ENCODE measurements at regions not wholly inside any gene's neighbourhood (a gene's known extent, or its start where the extent isn't known, plus 50 kb on each side); places are given as distances from the start of the nearest gene placed in this dataset.

DNA sequence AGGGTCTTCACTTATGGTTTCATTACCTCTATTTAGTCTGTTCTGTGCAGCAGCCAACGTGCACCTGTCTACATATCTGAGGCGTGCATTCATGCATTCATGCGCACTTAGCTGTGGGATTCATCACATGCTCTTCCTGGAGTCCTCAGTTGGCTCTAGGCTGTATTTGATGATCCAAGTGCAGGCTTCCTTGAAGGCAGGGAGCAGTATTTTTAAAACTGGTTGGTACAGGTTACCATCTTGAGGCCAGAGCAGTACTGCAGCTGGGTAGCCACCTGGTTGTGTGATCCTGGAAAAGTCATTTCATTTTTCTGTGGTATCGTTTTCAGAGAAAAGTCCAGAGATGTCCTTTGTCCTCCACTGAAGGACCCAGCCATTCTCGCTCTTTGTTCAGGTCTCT, 109.8 kb downstream of the EN1 start:
- Histone ChIP-seq H3K4me1 (ENCODE audit: control insufficient read depth, insufficient read depth, low read length) (peaks cover 13% of the 10 kb centered on the region), H3K9me3 (ENCODE audit: control insufficient read depth, insufficient read depth, low read length) (no peaks in the 10 kb centered on the region), H3K4me3 (ENCODE audit: low read depth, low read length) (no peak overlapping the region), H3K27me3 (ENCODE audit: control insufficient read depth, insufficient read depth, low read length) (no peaks in the 10 kb centered on the region), H3K9ac (ENCODE audit: low read depth, low read length) (no peak overlapping the region), H3K36me3 (ENCODE audit: control insufficient read depth, insufficient read depth, low read length) (no peaks in the 10 kb centered on the region)

DNA sequence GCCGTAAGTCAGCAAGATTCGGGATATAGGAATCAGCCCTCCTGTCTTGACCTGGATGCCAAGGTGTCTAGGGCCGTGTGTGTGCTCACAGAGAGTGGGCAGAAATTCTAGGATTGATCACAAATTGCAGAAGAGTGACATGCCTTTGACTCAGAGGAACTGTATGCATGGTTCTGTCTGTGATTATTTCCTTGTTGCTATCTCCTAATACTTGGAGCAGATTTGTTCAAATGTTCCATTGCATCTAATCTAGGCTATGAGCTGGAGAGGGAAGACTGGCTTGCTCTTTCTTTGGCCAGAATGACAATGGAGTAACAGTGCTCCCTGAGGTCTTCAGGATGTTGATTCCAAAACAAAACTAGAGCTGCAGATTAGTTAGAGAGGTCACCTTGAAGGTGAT, 115.0 kb downstream of the EN1 start:
- H3K9me3 ChIP-seq (ENCODE audit: control insufficient read depth, insufficient read depth, low read length): no peaks in the 10 kb centered on the region
- H3K27me3 ChIP-seq (ENCODE audit: control insufficient read depth, insufficient read depth, low read length): no peaks in the 10 kb centered on the region
- H3K4me1 ChIP-seq (ENCODE audit: control insufficient read depth, insufficient read depth, low read length): peaks cover 5% of the 10 kb centered on the region
- H3K4me3 ChIP-seq (ENCODE audit: low read depth, low read length): no peak overlapping the region
- H3K9ac ChIP-seq (ENCODE audit: low read depth, low read length): no peak overlapping the region
- H3K36me3 ChIP-seq (ENCODE audit: control insufficient read depth, insufficient read depth, low read length): no peaks in the 10 kb centered on the region

DNA sequence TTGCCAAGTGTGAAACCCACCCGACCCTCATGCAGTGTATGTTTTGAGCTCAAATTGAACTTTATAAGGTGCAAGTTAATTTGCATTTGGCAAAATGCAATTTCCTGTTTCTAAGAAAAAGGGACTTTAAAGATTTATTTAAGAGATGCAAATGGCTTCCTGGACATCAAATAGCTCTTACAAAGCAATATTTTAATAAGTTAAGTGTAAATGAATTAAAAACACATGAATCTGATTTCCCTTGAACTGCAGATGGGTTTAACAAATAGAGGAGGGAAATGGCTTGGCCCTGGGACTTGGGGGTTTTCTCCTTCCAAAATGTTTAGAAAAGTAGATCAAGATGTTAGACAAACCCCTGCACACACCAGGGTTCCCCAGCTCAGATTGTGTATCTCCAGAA, 116.0 kb downstream of the EN1 start:
- H3K9ac ChIP-seq (ENCODE audit: low read depth, low read length): no peak overlapping the region
- H3K27me3 ChIP-seq (ENCODE audit: control insufficient read depth, insufficient read depth, low read length): no peaks in the 10 kb centered on the region
- H3K4me1 ChIP-seq (ENCODE audit: control insufficient read depth, insufficient read depth, low read length): no peaks in the 10 kb centered on the region
- H3K36me3 ChIP-seq (ENCODE audit: control insufficient read depth, insufficient read depth, low read length): no peaks in the 10 kb centered on the region
- no peak overlapping the region for H3K4me3 ChIP-seq (ENCODE audit: low read depth, low read length)
- H3K9me3 ChIP-seq (ENCODE audit: control insufficient read depth, insufficient read depth, low read length): no peaks in the 10 kb centered on the region

DNA sequence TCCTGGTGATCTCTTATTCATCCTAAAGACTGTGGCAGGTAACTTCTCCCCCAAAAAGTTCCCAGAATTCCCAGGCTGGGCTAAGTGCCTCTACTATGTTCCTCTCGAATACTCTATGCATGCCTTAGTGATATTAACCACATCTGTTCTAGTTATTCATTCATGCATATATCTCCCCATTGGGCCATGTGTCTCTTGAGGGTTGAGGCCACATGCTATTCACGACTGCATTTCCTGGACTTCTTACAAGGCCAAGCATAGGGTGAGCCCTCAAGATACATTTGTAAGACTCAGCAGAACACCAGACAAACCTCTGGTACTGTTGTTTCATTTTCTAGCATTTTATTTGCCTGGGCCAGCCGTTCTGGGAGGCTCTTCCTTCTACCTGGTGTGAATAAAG, 117.0 kb downstream of the EN1 start:
- Histone ChIP-seq H3K4me3 (ENCODE audit: low read depth, low read length) (no peak overlapping the region), H3K9ac (ENCODE audit: low read depth, low read length) (no peak overlapping the region), H3K27me3 (ENCODE audit: control insufficient read depth, insufficient read depth, low read length) (no peaks in the 10 kb centered on the region), H3K36me3 (ENCODE audit: control insufficient read depth, insufficient read depth, low read length) (no peaks in the 10 kb centered on the region), H3K4me1 (ENCODE audit: control insufficient read depth, insufficient read depth, low read length) (no peaks in the 10 kb centered on the region), H3K9me3 (ENCODE audit: control insufficient read depth, insufficient read depth, low read length) (no peaks in the 10 kb centered on the region)

DNA sequence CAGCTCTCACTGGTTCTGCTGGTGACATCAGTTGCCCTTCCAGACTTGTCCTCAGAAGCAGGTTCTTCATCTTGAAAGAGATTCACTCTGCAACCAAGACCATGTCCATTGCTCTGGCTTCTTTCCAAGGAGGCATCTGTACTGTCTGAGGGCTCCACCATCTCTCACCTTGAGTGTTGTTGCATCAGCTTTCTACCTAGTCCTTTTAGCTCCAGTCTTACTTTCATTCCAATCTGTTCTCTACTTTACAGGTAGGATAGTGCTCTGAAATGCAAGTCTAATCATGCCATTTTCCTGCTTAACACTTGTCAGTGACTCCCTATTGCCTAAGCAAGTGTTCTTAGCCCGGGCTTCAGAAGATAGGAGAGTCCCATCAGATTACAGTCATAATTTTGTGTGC, 117.7 kb downstream of the EN1 start:
- H3K9ac ChIP-seq (ENCODE audit: low read depth, low read length): no peak overlapping the region
- H3K9me3 ChIP-seq (ENCODE audit: control insufficient read depth, insufficient read depth, low read length): no peaks in the 10 kb centered on the region
- no peak overlapping the region for H3K4me3 ChIP-seq (ENCODE audit: low read depth, low read length)
- H3K4me1 ChIP-seq (ENCODE audit: control insufficient read depth, insufficient read depth, low read length): no peaks in the 10 kb centered on the region
- no peaks in the 10 kb centered on the region for H3K36me3 ChIP-seq (ENCODE audit: control insufficient read depth, insufficient read depth, low read length)
- H3K27me3 ChIP-seq (ENCODE audit: control insufficient read depth, insufficient read depth, low read length): no peaks in the 10 kb centered on the region

DNA sequence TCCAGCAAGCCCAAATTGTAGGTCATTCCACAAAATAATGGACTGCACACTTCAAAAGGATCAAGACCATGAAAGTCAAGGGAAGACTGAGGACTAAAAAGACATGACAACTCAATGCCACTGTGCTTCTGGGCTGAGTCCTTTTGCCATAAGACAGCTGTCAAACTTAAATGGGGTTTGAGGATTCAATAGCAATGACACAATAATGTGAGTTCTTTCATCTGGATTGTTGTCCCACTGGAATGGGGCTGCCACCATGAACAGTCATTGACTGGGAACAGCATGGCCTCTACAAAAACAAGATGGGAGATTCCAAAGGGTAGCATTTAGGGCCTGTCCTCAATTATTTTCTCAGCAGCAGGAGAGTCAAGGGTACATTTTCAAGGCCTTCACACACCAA, 118.5 kb downstream of the EN1 start:
- no peak overlapping the region for H3K4me3 ChIP-seq (ENCODE audit: low read depth, low read length)
- no peaks in the 10 kb centered on the region for H3K9me3 ChIP-seq (ENCODE audit: control insufficient read depth, insufficient read depth, low read length)
- H3K4me1 ChIP-seq (ENCODE audit: control insufficient read depth, insufficient read depth, low read length): no peaks in the 10 kb centered on the region
- H3K36me3 ChIP-seq (ENCODE audit: control insufficient read depth, insufficient read depth, low read length): no peaks in the 10 kb centered on the region
- no peak overlapping the region for H3K9ac ChIP-seq (ENCODE audit: low read depth, low read length)
- no peaks in the 10 kb centered on the region for H3K27me3 ChIP-seq (ENCODE audit: control insufficient read depth, insufficient read depth, low read length)

DNA sequence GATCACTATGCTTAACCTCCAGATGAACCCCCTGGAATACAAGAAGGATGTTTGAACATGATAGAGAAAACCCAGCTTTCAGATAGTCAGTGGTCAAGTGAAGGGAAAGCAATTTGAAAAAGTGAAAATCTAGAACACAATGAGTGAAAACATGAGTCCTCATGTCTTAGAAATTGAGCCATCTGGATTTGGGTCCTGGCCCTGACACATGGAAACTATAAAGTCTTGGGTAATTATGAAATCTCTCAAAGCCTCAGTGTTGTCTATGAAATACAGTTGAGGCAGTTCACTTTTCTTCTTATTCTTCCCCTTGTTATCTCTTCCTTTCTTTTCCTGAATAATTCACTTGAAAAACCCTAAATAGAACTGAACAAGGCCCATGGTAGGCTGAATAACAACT, 120.6 kb downstream of the EN1 start:
- Histone ChIP-seq H3K9ac (ENCODE audit: low read depth, low read length) (no peak overlapping the region), H3K27me3 (ENCODE audit: control insufficient read depth, insufficient read depth, low read length) (no peaks in the 10 kb centered on the region), H3K4me1 (ENCODE audit: control insufficient read depth, insufficient read depth, low read length) (no peaks in the 10 kb centered on the region), H3K36me3 (ENCODE audit: control insufficient read depth, insufficient read depth, low read length) (no peaks in the 10 kb centered on the region), H3K4me3 (ENCODE audit: low read depth, low read length) (no peak overlapping the region), H3K9me3 (ENCODE audit: control insufficient read depth, insufficient read depth, low read length) (no peaks in the 10 kb centered on the region)

DNA sequence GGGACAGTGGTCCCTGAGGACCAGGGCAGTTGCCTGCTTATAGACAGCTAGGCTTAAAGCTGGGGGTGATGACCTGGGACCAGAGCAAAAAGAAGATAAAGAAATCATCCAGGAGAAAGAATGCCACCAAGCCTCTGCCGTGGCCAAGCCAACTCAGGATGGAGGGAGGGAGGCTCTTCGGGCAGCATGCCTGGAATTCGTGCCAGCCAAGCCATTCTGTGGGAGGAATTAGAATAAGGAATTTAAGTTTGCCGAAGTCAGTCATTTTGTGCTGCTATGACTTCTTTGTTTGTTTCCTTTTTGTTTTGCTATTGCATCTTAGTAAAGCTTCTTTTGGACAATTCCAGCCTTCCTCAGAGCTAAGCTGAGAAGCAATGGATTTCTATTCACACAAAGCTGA, 124.1 kb downstream of the EN1 start:
- Histone ChIP-seq H3K9ac (ENCODE audit: low read depth, low read length) (no peak overlapping the region), H3K4me1 (ENCODE audit: control insufficient read depth, insufficient read depth, low read length) (no peaks in the 10 kb centered on the region), H3K9me3 (ENCODE audit: control insufficient read depth, insufficient read depth, low read length) (no peaks in the 10 kb centered on the region), H3K4me3 (ENCODE audit: low read depth, low read length) (no peak overlapping the region), H3K36me3 (ENCODE audit: control insufficient read depth, insufficient read depth, low read length) (no peaks in the 10 kb centered on the region), H3K27me3 (ENCODE audit: control insufficient read depth, insufficient read depth, low read length) (no peaks in the 10 kb centered on the region)

DNA sequence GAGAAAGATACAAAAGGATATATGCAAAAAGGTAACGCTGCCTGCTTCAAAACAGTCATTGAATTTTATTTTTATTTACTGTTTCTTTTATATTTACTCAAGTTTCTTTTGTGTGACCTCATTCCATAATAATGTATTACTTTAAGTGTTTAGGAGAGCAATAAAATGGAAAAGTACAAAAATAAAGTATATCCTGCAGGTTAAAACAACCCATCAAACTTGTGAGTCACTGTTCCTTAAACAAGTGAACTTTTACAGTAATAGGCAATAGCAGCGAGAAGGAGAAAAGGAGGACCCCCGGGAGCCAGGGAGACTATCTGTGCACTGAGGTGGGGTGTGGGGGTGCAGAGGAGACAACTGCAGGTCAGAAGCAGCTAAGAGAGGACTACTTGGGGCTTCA, 124.5 kb downstream of the EN1 start:
- Histone ChIP-seq H3K4me3 (ENCODE audit: low read depth, low read length) (no peak overlapping the region), H3K9me3 (ENCODE audit: control insufficient read depth, insufficient read depth, low read length) (no peaks in the 10 kb centered on the region), H3K36me3 (ENCODE audit: control insufficient read depth, insufficient read depth, low read length) (no peaks in the 10 kb centered on the region), H3K27me3 (ENCODE audit: control insufficient read depth, insufficient read depth, low read length) (no peaks in the 10 kb centered on the region), H3K4me1 (ENCODE audit: control insufficient read depth, insufficient read depth, low read length) (no peaks in the 10 kb centered on the region), H3K9ac (ENCODE audit: low read depth, low read length) (no peak overlapping the region)

DNA sequence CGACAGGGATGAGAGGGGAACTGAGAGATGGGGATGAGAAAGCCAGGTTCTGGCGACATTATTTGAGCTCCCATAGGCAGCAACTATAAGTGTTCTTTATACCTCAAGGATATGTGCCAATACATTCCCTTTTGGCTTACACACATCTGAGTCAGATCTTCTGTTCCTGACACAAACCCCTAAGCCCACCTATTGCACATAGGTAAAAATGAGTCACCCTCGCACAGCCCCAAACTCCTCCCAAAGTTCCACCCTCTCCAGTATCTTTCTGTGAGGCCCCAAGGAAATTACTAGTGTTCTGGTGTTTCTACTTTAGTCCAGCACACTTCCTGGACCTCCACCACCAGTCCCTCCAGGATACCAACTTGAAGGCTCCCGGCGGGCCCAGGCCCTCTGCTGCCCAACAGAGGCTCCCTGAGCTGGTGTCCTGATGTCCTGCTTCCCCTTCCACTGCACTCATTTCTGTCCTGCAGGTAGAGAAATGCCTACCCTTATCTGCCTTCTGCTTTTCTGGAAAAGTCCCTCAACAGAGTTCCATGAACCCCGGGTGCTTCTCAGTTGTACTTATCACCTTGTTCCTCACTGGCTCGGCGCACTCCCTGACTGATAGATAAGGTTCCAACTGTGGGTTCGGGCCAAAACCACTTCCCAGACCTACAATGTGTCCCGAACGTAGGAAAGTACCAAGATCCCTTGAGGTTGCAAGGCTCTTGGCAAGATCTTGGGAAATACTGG, 125.5 kb downstream of the EN1 start:
- no peaks in the 10 kb centered on the region for H3K36me3 ChIP-seq (ENCODE audit: control insufficient read depth, insufficient read depth, low read length)
- H3K4me1 ChIP-seq (ENCODE audit: control insufficient read depth, insufficient read depth, low read length): no peaks in the 10 kb centered on the region
- H3K4me3 ChIP-seq (ENCODE audit: low read depth, low read length): no peak overlapping the region
- H3K9ac ChIP-seq (ENCODE audit: low read depth, low read length): no peak overlapping the region
- H3K9me3 ChIP-seq (ENCODE audit: control insufficient read depth, insufficient read depth, low read length): no peaks in the 10 kb centered on the region
- no peaks in the 10 kb centered on the region for H3K27me3 ChIP-seq (ENCODE audit: control insufficient read depth, insufficient read depth, low read length)

DNA sequence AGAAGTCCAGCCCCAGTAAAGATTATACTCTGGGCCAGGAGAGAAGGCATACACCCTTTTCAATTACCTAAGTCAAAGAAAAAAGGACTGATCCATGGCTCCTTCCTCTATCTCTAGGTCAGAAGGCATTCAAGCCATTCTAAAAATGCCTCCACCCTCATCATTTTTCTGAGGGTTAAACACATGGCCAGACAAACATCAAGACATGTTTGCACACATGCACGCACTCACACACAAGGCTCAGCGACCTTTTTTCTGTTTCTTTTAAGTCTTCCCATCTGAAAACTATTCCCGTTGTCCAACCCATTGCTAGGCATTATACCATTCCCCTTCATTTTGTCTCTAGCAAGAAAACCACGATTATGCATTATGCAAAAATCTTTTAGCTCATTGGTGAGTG, 126.6 kb downstream of the EN1 start:
- Histone ChIP-seq H3K4me3 (ENCODE audit: low read depth, low read length) (no peak overlapping the region), H3K36me3 (ENCODE audit: control insufficient read depth, insufficient read depth, low read length) (no peaks in the 10 kb centered on the region), H3K4me1 (ENCODE audit: control insufficient read depth, insufficient read depth, low read length) (no peaks in the 10 kb centered on the region), H3K27me3 (ENCODE audit: control insufficient read depth, insufficient read depth, low read length) (no peaks in the 10 kb centered on the region), H3K9me3 (ENCODE audit: control insufficient read depth, insufficient read depth, low read length) (no peaks in the 10 kb centered on the region), H3K9ac (ENCODE audit: low read depth, low read length) (no peak overlapping the region)

DNA sequence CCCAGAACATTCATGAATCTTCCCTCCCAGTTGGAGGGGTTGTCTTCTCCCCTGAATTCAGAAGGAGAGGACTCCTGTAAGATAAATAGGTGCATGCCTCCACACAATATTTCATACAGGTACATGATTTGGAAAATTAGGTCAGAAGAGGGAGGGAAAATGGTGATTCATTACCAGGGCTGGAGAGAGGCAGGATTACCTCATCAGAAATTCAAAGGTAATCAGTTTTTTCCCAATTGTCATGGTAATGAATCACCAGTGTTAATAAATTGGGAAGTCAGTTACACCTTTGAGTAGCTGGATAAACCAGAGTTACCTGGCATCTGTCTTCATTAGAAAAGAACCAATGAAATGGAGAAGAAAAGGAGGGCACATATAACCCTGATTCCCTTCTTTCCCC, 128.5 kb downstream of the EN1 start:
- no peaks in the 10 kb centered on the region for H3K27me3 ChIP-seq (ENCODE audit: control insufficient read depth, insufficient read depth, low read length)
- H3K4me1 ChIP-seq (ENCODE audit: control insufficient read depth, insufficient read depth, low read length): no peaks in the 10 kb centered on the region
- H3K9ac ChIP-seq (ENCODE audit: low read depth, low read length): no peak overlapping the region
- H3K36me3 ChIP-seq (ENCODE audit: control insufficient read depth, insufficient read depth, low read length): no peaks in the 10 kb centered on the region
- no peaks in the 10 kb centered on the region for H3K9me3 ChIP-seq (ENCODE audit: control insufficient read depth, insufficient read depth, low read length)
- no peak overlapping the region for H3K4me3 ChIP-seq (ENCODE audit: low read depth, low read length)
